Endothelial cell of umbilical vein (primary cell): ENCODE measurements at regions not wholly inside any gene's neighbourhood (a gene's known extent, or its start where the extent isn't known, plus 50 kb on each side); places are given as distances from the start of the nearest gene placed in this dataset.

ENCODE experiments used
- BruUV-seq: library from RNA; stranded (reverse); fragments of 400-500 nt; replicated peaks from 2 replicates; lab custom pipeline; 2021; lab: Mats Ljungman, UMichigan
- CTCF ChIA-PET: fragments of 300-600, 350-600 bp; sonication (Branson Sonifier 250); formaldehyde crosslinking; loops from one replicate; lab custom pipeline; 2021; ENCODE audit warnings: antibody characterized with exemption, inconsistent platforms; lab: Charles Lee
- POLR2A ChIA-PET: fragments of 300-600, 350-600 bp; sonication (Branson Sonifier 250); formaldehyde crosslinking; loops from one replicate; lab custom pipeline; 2021; ENCODE audit warnings: antibody characterized with exemption, inconsistent platforms; lab: Charles Lee
- DNase-seq: peaks from one replicate; pipeline ENCODE4 v3.0.0-alpha.2; 2011; ENCODE audit warnings: low read depth, low spot score
- FAIRE-seq: peaks from 2 replicates; lab custom pipeline; 2011; peaks lifted over from hg19 to GRCh38; lab: Jason Lieb, UNC
- H2AFZ ChIP-seq: 2 replicates; pipeline ENCODE4 v1.6.0; 2012; ENCODE audit warnings: low read depth, low read length, control low read depth, inconsistent platforms
- H3K27ac ChIP-seq: 2 replicates; pipeline ENCODE4 v1.5.1; 2011; ENCODE audit warnings: low read depth, mild to moderate bottlenecking, control low read depth, low read length, moderate library complexity; ENCODE audit not compliant: insufficient read depth
- H3K27me3 ChIP-seq, 2 experiments: 2 replicates each; pipeline versions ENCODE4 v1.6.0 to v1.6.1; 2011; ENCODE audit warnings: low read length in 2 of 2, mixed read lengths in 1 of 2; ENCODE audit not compliant: control insufficient read depth in 2 of 2, insufficient read depth in 2 of 2
- H3K36me3 ChIP-seq, 2 experiments: 2 replicates in 1 of 2; 3 replicates in 1 of 2; pipeline ENCODE4 v1.5.1; 2011; ENCODE audit warnings: low read length in 2 of 2, mild to moderate bottlenecking in 1 of 2, moderate library complexity in 1 of 2; ENCODE audit not compliant: control insufficient read depth in 2 of 2, insufficient read depth in 2 of 2; ENCODE audit errors: extremely low read depth in 1 of 2
- H3K4me1 ChIP-seq: 3 replicates; pipeline ENCODE4 v1.5.1; 2011; ENCODE audit warnings: mild to moderate bottlenecking, low read length; ENCODE audit not compliant: control insufficient read depth, insufficient read depth; ENCODE audit errors: extremely low read depth
- H3K4me2 ChIP-seq: 2 replicates; pipeline ENCODE4 v1.6.1; 2011; ENCODE audit warnings: low read length, control low read depth, mixed read lengths; ENCODE audit not compliant: insufficient read depth
- H3K4me3 ChIP-seq, 3 experiments: fragments of 200-600 bp in 1 of 3; sonication (generic), shearing (Covaris generic) in 1 of 3; replicated peaks in 1 of 3; 2 replicates each; pipeline ENCODE4 v1.5.1; 2011 to 2016; ENCODE audit warnings: control low read depth in 3 of 3, low read length in 3 of 3, mild to moderate bottlenecking in 2 of 3, inconsistent platforms in 1 of 3, low read depth in 1 of 3, moderate library complexity in 1 of 3; ENCODE audit not compliant: insufficient read depth in 1 of 3
- H3K79me2 ChIP-seq: 2 replicates; pipeline ENCODE4 v1.6.0; 2012; ENCODE audit warnings: low read length, inconsistent platforms; ENCODE audit not compliant: control insufficient read depth, insufficient read depth
- H3K9ac ChIP-seq: replicated peaks from 2 replicates; pipeline ENCODE3; 2011; ENCODE audit warnings: low read length, control low read depth; ENCODE audit not compliant: insufficient read depth; ENCODE audit errors: extremely low read depth
- H3K9me1 ChIP-seq: replicated peaks from 3 replicates; pipeline ENCODE4 v1.6.0; 2011; ENCODE audit warnings: mild to moderate bottlenecking, low read length; ENCODE audit not compliant: control insufficient read depth, insufficient read depth; ENCODE audit errors: extremely low read depth
- H3K9me3 ChIP-seq: replicated peaks from 2 replicates; pipeline ENCODE4 v1.5.1; 2012; ENCODE audit warnings: low read length, inconsistent platforms; ENCODE audit not compliant: control insufficient read depth, insufficient read depth
- H4K20me1 ChIP-seq: replicated peaks from 2 replicates; pipeline ENCODE3; 2011; ENCODE audit warnings: mild to moderate bottlenecking, low read length; ENCODE audit not compliant: control insufficient read depth, insufficient read depth; ENCODE audit errors: extremely low read depth
- CTCF ChIP-seq, 2 donors: IDR thresholded peaks; 1 replicate in 1 of 2; 2 replicates in 1 of 2; pipeline ENCODE4 v1.5.1; 2011; ENCODE audit warnings: low read length in 2 of 2, mild to moderate bottlenecking in 2 of 2, moderate library complexity in 2 of 2, control low read depth in 1 of 2, inconsistent platforms in 1 of 2, low read depth in 1 of 2; ENCODE audit not compliant: insufficient read depth in 1 of 2; ENCODE audit errors: extremely low read depth in 1 of 2
- EZH2 ChIP-seq: IDR thresholded peaks from 2 replicates; pipeline ENCODE4 v1.6.1; 2012; ENCODE audit warnings: borderline replicate concordance, low read depth, mild to moderate bottlenecking, moderate library complexity, low read length, inconsistent platforms; ENCODE audit not compliant: severe bottlenecking
- FOS ChIP-seq: IDR thresholded peaks from 2 replicates; pipeline ENCODE4 v1.6.1; 2011; ENCODE audit warnings: mild to moderate bottlenecking, low read length, moderate library complexity, borderline replicate concordance; ENCODE audit not compliant: insufficient read depth
- GATA2 ChIP-seq: IDR thresholded peaks from 2 replicates; pipeline ENCODE4 v1.7.0; 2011; ENCODE audit warnings: low read depth, mild to moderate bottlenecking, moderate library complexity, mixed read lengths, low read length; ENCODE audit not compliant: insufficient read length, insufficient read depth
- JUN ChIP-seq: IDR thresholded peaks from 2 replicates; pipeline ENCODE4 v1.6.1; 2011; ENCODE audit warnings: borderline replicate concordance, low read depth; ENCODE audit not compliant: insufficient read length, insufficient read depth
- MAX ChIP-seq: IDR thresholded peaks from 2 replicates; pipeline ENCODE4 v1.6.1; 2011; ENCODE audit not compliant: insufficient read depth, insufficient read length
- MYC ChIP-seq: IDR thresholded peaks from one replicate; pipeline ENCODE4 v1.6.1; 2011; ENCODE audit warnings: mild to moderate bottlenecking, low read depth, low read length
- POLR2A ChIP-seq: IDR thresholded peaks from 2 replicates; pipeline ENCODE4 v1.6.1; 2012; ENCODE audit warnings: low read depth, mild to moderate bottlenecking, control low read depth, low read length
- POLR2AphosphoS5 ChIP-seq: IDR thresholded peaks from 2 replicates; pipeline ENCODE4 v1.6.1; 2012; ENCODE audit warnings: low read depth, mild to moderate bottlenecking, control low read depth, low read length, moderate library complexity; ENCODE audit not compliant: insufficient read depth
- dilution Hi-C: fragments of 300-500 bp; cut with MboI; formaldehyde crosslinking; loops from one replicate; pipeline ENCODE4 v1.15.0; 2019; ENCODE audit warnings: low sequenced_read_pairs; ENCODE audit not compliant: extremely low pct_ligation_motif_present
- intact Hi-C: fragments of 100-400 bp; cut with micrococcal nuclease; formaldehyde crosslinking; loops from one replicate; pipeline ENCODE4 v1.10.0; 2022

GRCh38 chr13:109330123-109330522 lies 456.3 kb downstream of the IRS2 start:
- no peak overlapping the region for H3K9ac ChIP-seq
- FAIRE-seq, result no peak
- H3K9me3 ChIP-seq, result no peaks in the 10 kb centered on the region

More at GRCh38 chr13:109330123-109330522, 456.3 kb downstream of the IRS2 start:
- dilution Hi-C loops (no loop called here), intact Hi-C loops (no loop called here)
- no peaks in the 10 kb centered on the region for H3K9me1 ChIP-seq
- H3K4me2 ChIP-seq, result no peak overlapping the region
- no TSS peak for BruUV-seq
- H3K27me3 ChIP-seq, result no peaks in the 10 kb centered on the region
- DNase-seq, result no peak
- no peaks in the 10 kb centered on the region for H3K36me3 ChIP-seq
- H3K27ac ChIP-seq, result no peak overlapping the region
- ChIA-PET CTCF (no interaction called here), POLR2A (no interaction called here)
- H3K4me3 ChIP-seq, result no peak overlapping the region
- TF ChIP-seq POLR2AphosphoS5 (no peak), MYC (no peak), CTCF (IDR thresholded peaks at IDR 0.05; ENCODE audit: extremely low read depth in 1 of 2, insufficient read depth in 1 of 2, low read depth in 1 of 2, low read length in 2 of 2) (no peak), FOS (no peak), GATA2 (no peak), POLR2A (no peak), EZH2 (no peak), MAX (no peak), JUN (no peak)
- H3K79me2 ChIP-seq, result no peaks in the 10 kb centered on the region
- H2AFZ ChIP-seq, result no peak overlapping the region
- H3K4me1 ChIP-seq, result no peaks in the 10 kb centered on the region
- H4K20me1 ChIP-seq, result no peaks in the 10 kb centered on the region
